Gastrocnemius medialis (tissue), 4 donors: ENCODE measurements at regions not wholly inside any gene's neighbourhood (a gene's known extent, or its start where the extent isn't known, plus 50 kb on each side); places are given as distances from the start of the nearest gene placed in this dataset.

ENCODE experiments used
- ATAC-seq, 2 donors: fragments of 150-250 bp; one replicate each; pipeline ENCODE4 v1.9.1; 2016
- DNase-seq, 2 donors: peaks; one replicate each; pipeline ENCODE4 v3.0.0-alpha.2; 2019
- H3K27ac ChIP-seq, 4 donors: fragments of 200-600 bp; sonication (generic); 1 replicate in 1 of 4; 2 replicates in 3 of 4; pipeline ENCODE4 v1.5.1; 2016 to 2018; ENCODE audit warnings: mild to moderate bottlenecking in 2 of 4, moderate library complexity in 1 of 4
- H3K27me3 ChIP-seq, 3 donors: fragments of 200-600 bp; sonication (generic) in 2 of 3; 1 replicate in 1 of 3; 2 replicates in 2 of 3; pipeline versions ENCODE4 v1.5.1 to v1.6.0; 2016 to 2019; ENCODE audit warnings: mild to moderate bottlenecking in 1 of 3, moderate library complexity in 1 of 3
- H3K36me3 ChIP-seq, 2 donors: fragments of 200-600 bp; sonication (generic) in 1 of 2; one replicate each; pipeline ENCODE4 v1.5.1; 2017 to 2018
- H3K4me1 ChIP-seq, 2 donors: fragments of 200-600 bp; sonication (generic) in 1 of 2; one replicate each; pipeline ENCODE4 v1.5.1; 2016 to 2017; ENCODE audit warnings: mild to moderate bottlenecking in 2 of 2
- H3K4me3 ChIP-seq, 4 donors: fragments of 200-600 bp; sonication (generic) in 3 of 4; 1 replicate in 1 of 4; 2 replicates in 3 of 4; pipeline ENCODE4 v1.5.1; 2016 to 2019; ENCODE audit warnings: mild to moderate bottlenecking in 2 of 4
- H3K9me3 ChIP-seq, 3 donors: fragments of 200-600 bp; sonication (generic) in 2 of 3; 1 replicate in 1 of 3; 2 replicates in 2 of 3; pipeline ENCODE4 v1.5.1; 2016 to 2019
- CTCF ChIP-seq, 5 experiments: fragments of 450-650 bp in 3 of 5; fragments of 200-600 bp in 2 of 5; sonication (generic) in 2 of 5; IDR thresholded peaks in 4 of 5; conservative IDR thresholded peaks in 1 of 5; 1 replicate in 4 of 5; 2 replicates in 1 of 5; pipeline ENCODE4 v1.5.1; 2016 to 2019; ENCODE audit warnings: antibody characterized with exemption in 5 of 5, mild to moderate bottlenecking in 3 of 5, moderate library complexity in 3 of 5
- POLR2A ChIP-seq, 2 donors: fragments of 450-650 bp; IDR thresholded peaks; one replicate each; pipeline ENCODE4 v1.6.1; 2017; ENCODE audit warnings: antibody characterized with exemption in 2 of 2, mild to moderate bottlenecking in 2 of 2, moderate library complexity in 2 of 2
- in situ Hi-C, 4 donors: fragments of 200-750 bp; cut with MboI; loops; one replicate each; pipeline versions ENCODE4 v1.15.0 to v1.8.0; 2017; ENCODE audit warnings: low sequenced_read_pairs in 4 of 4
- intact Hi-C: fragments of 100-400 bp; cut with DNase I; formaldehyde crosslinking; loops from one replicate; pipeline ENCODE4 v1.15.1; 2023; ENCODE audit warnings: low total_unique reads

- in situ Hi-C loops: no loop called here
- ATAC-seq: no peak
- no peak for TF ChIP-seq POLR2A (IDR thresholded peaks at IDR 0.05)
- TF ChIP-seq CTCF (IDR thresholded peaks at IDR 0.05 in 4 of 5, conservative IDR thresholded peaks at IDR 0.05 in 1 of 5): no peak
Measured at GRCh38 chr5:52328220-52328806, 459.4 kb upstream of the ITGA1 start.

GRCh38 chr5:52331725-52332124 is 456.0 kb upstream of the ITGA1 start:
- Histone ChIP-seq H3K27ac (no peak overlapping the region), H3K9me3 (no peaks in the 10 kb centered on the region), H3K27me3 (no peaks in the 10 kb centered on the region), H3K4me1 (no peaks in the 10 kb centered on the region), H3K36me3 (no peaks in the 10 kb centered on the region), H3K4me3 (no peak overlapping the region)
- ATAC-seq (no peak), DNase-seq (no peak)
- in situ Hi-C loops: no loop called here
- intact Hi-C loops: no loop called here
- TF ChIP-seq POLR2A (IDR thresholded peaks at IDR 0.05) (no peak), CTCF (IDR thresholded peaks at IDR 0.05 in 4 of 5, conservative IDR thresholded peaks at IDR 0.05 in 1 of 5) (no peak)

More at GRCh38 chr5:52328220-52328806, 459.4 kb upstream of the ITGA1 start:
- no peaks in the 10 kb centered on the region for H3K4me1 ChIP-seq
- H3K4me3 ChIP-seq: no peak overlapping the region
- H3K27ac ChIP-seq: no peak overlapping the region
- no peaks in the 10 kb centered on the region for H3K27me3 ChIP-seq
- H3K9me3 ChIP-seq: no peaks in the 10 kb centered on the region
- no peaks in the 10 kb centered on the region for H3K36me3 ChIP-seq
- DNase-seq: no peak
- intact Hi-C loops: no loop called here

GRCh38 chr5:52334367-52334766 is 453.3 kb upstream of the ITGA1 start:
- no peak for TF ChIP-seq POLR2A (IDR thresholded peaks at IDR 0.05)
- no peak for TF ChIP-seq CTCF (IDR thresholded peaks at IDR 0.05 in 4 of 5, conservative IDR thresholded peaks at IDR 0.05 in 1 of 5)

GRCh38 chr5:52339285-52339684 is 448.4 kb upstream of the ITGA1 start:
- ATAC-seq: no peak
- no peaks in the 10 kb centered on the region for H3K36me3 ChIP-seq
- H3K4me3 ChIP-seq: no peak overlapping the region
- no peaks in the 10 kb centered on the region for H3K9me3 ChIP-seq
- no peaks in the 10 kb centered on the region for H3K4me1 ChIP-seq
- DNase-seq: no peak
- in situ Hi-C loops: no loop called here
- intact Hi-C loops: no loop called here
- TF ChIP-seq POLR2A (IDR thresholded peaks at IDR 0.05) (no peak), CTCF (IDR thresholded peaks at IDR 0.05 in 4 of 5, conservative IDR thresholded peaks at IDR 0.05 in 1 of 5) (no peak)
- no peak overlapping the region for H3K27ac ChIP-seq
- H3K27me3 ChIP-seq: no peaks in the 10 kb centered on the region

More at GRCh38 chr5:52334367-52334766, 453.3 kb upstream of the ITGA1 start:
- no peak for DNase-seq
- Histone ChIP-seq H3K36me3 (no peaks in the 10 kb centered on the region), H3K27ac (no peak overlapping the region), H3K9me3 (no peaks in the 10 kb centered on the region), H3K27me3 (no peaks in the 10 kb centered on the region), H3K4me3 (no peak overlapping the region), H3K4me1 (no peaks in the 10 kb centered on the region)
- in situ Hi-C loops (no loop called here), intact Hi-C loops (no loop called here)
- no peak for ATAC-seq

- H3K27me3 ChIP-seq: no peaks in the 10 kb centered on the region
- no peak overlapping the region for H3K4me3 ChIP-seq
- no peak for TF ChIP-seq CTCF (IDR thresholded peaks at IDR 0.05 in 4 of 5, conservative IDR thresholded peaks at IDR 0.05 in 1 of 5)
- no peak for TF ChIP-seq POLR2A (IDR thresholded peaks at IDR 0.05)
- intact Hi-C loops (no loop called here), in situ Hi-C loops (no loop called here)
- no peaks in the 10 kb centered on the region for H3K9me3 ChIP-seq
- H3K4me1 ChIP-seq: no peaks in the 10 kb centered on the region
- no peaks in the 10 kb centered on the region for H3K36me3 ChIP-seq
- ATAC-seq (no peak), DNase-seq (no peak)
- H3K27ac ChIP-seq: no peak overlapping the region
Measured at GRCh38 chr5:52342361-52342760, 445.4 kb upstream of the ITGA1 start.
